NT2/D1 (cell line): ENCODE measurements at regions not wholly inside any gene's neighbourhood (a gene's known extent, or its start where the extent isn't known, plus 50 kb on each side); places are given as distances from the start of the nearest gene placed in this dataset.

Experiments
- YY1 ChIP-seq: IDR thresholded peaks from 2 replicates; pipeline ENCODE4 v1.6.1; 2011; ENCODE audit not compliant: insufficient read length, insufficient read depth
- ZNF274 ChIP-seq: IDR thresholded peaks from 2 replicates; pipeline ENCODE4 v1.6.1; 2011; ENCODE audit warnings: mild to moderate bottlenecking, low read depth, low read length

DNA sequence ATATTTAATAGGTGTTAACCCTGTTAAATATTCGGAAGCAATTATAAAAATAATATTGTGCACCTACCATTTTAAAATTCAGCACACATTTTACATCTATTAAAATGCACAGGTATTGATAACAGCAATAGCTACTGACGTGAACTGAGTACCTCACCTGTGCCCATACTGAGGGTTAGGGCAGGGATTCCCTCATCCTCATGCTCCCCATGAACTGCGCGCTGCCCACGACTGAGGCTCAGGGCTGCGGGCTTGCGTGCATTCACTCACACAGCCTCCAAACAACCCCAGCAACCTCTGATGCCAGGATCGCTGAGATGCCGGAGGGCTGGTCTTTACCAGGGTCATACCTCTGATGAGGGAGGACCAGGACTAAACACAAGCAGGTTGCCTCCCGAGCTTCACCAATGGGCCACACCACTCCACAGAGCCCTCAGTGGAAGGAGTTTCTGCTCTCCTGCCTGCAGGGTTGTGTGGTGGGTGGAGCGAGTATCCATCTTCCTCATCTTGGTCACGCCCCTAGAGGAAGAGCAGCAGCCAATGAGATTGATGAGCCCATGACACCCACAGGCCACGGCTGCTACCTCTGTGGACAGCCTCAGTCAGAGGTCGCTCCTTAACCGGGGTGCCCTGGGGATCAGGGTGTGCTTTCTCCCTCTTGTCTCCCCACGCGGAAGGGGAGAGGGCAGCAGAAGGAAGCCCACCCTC, 478.3 kb downstream of the TNS3 start:
- TF ChIP-seq ZNF274 (no peak), YY1 (no peak)
